ENCODE measurements at regions not wholly inside any gene's neighbourhood (a gene's known extent, or its start where the extent isn't known, plus 50 kb on each side); places are given as distances from the start of the nearest gene placed in this dataset.

DNA sequence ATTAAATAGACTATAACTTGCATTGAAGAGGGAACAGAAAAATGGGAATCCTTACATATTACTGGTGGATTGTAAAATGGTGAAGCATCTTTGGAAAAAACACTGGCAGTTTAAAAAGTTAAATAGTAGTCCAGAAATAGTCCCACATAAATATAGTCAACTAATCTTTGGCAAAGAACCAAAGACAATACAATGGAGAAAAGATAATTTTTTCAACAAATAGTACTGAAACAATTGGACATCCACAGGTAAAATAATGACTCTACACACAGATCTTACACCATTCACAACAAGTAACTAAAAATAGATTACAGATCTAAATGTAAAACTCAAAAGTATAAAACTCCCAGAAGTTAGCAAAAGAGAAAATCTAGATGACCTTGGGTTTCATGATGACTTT is 259.1 kb upstream of the CEP162 start (continued):
- TF ChIP-seq, protein P1, sequence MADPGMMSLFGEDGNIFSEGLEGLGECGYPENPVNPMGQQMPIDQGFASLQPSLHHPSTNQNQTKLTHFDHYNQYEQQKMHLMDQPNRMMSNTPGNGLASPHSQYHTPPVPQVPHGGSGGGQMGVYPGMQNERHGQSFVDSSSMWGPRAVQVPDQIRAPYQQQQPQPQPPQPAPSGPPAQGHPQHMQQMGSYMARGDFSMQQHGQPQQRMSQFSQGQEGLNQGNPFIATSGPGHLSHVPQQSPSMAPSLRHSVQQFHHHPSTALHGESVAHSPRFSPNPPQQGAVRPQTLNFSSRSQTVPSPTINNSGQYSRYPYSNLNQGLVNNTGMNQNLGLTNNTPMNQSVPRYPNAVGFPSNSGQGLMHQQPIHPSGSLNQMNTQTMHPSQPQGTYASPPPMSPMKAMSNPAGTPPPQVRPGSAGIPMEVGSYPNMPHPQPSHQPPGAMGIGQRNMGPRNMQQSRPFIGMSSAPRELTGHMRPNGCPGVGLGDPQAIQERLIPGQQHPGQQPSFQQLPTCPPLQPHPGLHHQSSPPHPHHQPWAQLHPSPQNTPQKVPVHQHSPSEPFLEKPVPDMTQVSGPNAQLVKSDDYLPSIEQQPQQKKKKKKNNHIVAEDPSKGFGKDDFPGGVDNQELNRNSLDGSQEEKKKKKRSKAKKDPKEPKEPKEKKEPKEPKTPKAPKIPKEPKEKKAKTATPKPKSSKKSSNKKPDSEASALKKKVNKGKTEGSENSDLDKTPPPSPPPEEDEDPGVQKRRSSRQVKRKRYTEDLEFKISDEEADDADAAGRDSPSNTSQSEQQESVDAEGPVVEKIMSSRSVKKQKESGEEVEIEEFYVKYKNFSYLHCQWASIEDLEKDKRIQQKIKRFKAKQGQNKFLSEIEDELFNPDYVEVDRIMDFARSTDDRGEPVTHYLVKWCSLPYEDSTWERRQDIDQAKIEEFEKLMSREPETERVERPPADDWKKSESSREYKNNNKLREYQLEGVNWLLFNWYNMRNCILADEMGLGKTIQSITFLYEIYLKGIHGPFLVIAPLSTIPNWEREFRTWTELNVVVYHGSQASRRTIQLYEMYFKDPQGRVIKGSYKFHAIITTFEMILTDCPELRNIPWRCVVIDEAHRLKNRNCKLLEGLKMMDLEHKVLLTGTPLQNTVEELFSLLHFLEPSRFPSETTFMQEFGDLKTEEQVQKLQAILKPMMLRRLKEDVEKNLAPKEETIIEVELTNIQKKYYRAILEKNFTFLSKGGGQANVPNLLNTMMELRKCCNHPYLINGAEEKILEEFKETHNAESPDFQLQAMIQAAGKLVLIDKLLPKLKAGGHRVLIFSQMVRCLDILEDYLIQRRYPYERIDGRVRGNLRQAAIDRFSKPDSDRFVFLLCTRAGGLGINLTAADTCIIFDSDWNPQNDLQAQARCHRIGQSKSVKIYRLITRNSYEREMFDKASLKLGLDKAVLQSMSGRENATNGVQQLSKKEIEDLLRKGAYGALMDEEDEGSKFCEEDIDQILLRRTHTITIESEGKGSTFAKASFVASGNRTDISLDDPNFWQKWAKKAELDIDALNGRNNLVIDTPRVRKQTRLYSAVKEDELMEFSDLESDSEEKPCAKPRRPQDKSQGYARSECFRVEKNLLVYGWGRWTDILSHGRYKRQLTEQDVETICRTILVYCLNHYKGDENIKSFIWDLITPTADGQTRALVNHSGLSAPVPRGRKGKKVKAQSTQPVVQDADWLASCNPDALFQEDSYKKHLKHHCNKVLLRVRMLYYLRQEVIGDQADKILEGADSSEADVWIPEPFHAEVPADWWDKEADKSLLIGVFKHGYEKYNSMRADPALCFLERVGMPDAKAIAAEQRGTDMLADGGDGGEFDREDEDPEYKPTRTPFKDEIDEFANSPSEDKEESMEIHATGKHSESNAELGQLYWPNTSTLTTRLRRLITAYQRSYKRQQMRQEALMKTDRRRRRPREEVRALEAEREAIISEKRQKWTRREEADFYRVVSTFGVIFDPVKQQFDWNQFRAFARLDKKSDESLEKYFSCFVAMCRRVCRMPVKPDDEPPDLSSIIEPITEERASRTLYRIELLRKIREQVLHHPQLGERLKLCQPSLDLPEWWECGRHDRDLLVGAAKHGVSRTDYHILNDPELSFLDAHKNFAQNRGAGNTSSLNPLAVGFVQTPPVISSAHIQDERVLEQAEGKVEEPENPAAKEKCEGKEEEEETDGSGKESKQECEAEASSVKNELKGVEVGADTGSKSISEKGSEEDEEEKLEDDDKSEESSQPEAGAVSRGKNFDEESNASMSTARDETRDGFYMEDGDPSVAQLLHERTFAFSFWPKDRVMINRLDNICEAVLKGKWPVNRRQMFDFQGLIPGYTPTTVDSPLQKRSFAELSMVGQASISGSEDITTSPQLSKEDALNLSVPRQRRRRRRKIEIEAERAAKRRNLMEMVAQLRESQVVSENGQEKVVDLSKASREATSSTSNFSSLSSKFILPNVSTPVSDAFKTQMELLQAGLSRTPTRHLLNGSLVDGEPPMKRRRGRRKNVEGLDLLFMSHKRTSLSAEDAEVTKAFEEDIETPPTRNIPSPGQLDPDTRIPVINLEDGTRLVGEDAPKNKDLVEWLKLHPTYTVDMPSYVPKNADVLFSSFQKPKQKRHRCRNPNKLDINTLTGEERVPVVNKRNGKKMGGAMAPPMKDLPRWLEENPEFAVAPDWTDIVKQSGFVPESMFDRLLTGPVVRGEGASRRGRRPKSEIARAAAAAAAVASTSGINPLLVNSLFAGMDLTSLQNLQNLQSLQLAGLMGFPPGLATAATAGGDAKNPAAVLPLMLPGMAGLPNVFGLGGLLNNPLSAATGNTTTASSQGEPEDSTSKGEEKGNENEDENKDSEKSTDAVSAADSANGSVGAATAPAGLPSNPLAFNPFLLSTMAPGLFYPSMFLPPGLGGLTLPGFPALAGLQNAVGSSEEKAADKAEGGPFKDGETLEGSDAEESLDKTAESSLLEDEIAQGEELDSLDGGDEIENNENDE (IDR thresholded peaks at IDR 0.05; ENCODE audit: insufficient replicate concordance, low read length): no peak
- TF ChIP-seq, protein P2, sequence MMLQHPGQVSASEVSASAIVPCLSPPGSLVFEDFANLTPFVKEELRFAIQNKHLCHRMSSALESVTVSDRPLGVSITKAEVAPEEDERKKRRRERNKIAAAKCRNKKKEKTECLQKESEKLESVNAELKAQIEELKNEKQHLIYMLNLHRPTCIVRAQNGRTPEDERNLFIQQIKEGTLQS (IDR thresholded peaks at IDR 0.05; ENCODE audit: insufficient read depth, low read depth, low read length): no peak
- TF ChIP-seq CHD1 (IDR thresholded peaks at IDR 0.05; ENCODE audit: low read depth, low read length) (no peak), SP1 (IDR thresholded peaks at IDR 0.05; ENCODE audit: low read depth, low read length) (no peak), CTBP2 (IDR thresholded peaks at IDR 0.05; ENCODE audit: borderline replicate concordance, insufficient read depth, insufficient read length, low read length) (no peak), NANOG (IDR thresholded peaks at IDR 0.05; ENCODE audit: insufficient read depth, low read depth, low read length, poor library complexity, severe bottlenecking) (no peak), CEBPB (IDR thresholded peaks at IDR 0.05; ENCODE audit: low read depth, low read length) (no peak), CREB1 (IDR thresholded peaks at IDR 0.05) (no peak)

Data from H1 (cell line).